OCI-LY3 (cell line): ENCODE measurements at regions not wholly inside any gene's neighbourhood (a gene's known extent, or its start where the extent isn't known, plus 50 kb on each side); places are given as distances from the start of the nearest gene placed in this dataset.
"Not testable (repeated sequence)": the region's sequence is repeated elsewhere in the genome, so short reads cannot be mapped to it uniquely, and the experiment has no call there.

Source experiments
- H2AFZ ChIP-seq: fragments of 200-600, 300-600 bp; shearing (Covaris generic); 2 replicates; pipeline ENCODE4 v1.6.0; 2014; ENCODE audit warnings: antibody characterized with exemption, low read depth, low read length
- H3K27ac ChIP-seq: fragments of 200-600, 300-600 bp; sonication (generic); 2 replicates; pipeline ENCODE4 v1.5.1; 2014; ENCODE audit warnings: mild to moderate bottlenecking, low read length, moderate library complexity, mixed read lengths
- H3K27me3 ChIP-seq: fragments of 200-600, 300-600 bp; sonication (generic); 2 replicates; pipeline ENCODE4 v1.6.1; 2014; ENCODE audit warnings: low read depth, low read length, mixed read lengths
- H3K36me3 ChIP-seq: fragments of 200-600, 300-600 bp; sonication (generic); replicated peaks from 2 replicates; pipeline ENCODE3; 2014; ENCODE audit warnings: low read depth, low read length, mixed read lengths
- H3K4me1 ChIP-seq: fragments of 300-600, 200-600 bp; sonication (generic); 2 replicates; pipeline ENCODE4 v1.6.1; 2014; ENCODE audit warnings: low read length, mixed read lengths
- H3K4me2 ChIP-seq: fragments of 200-600, 300-600 bp; sonication (generic); 2 replicates; pipeline ENCODE4 v1.6.1; 2014; ENCODE audit warnings: low read length, mixed read lengths
- H3K4me3 ChIP-seq: fragments of 300-600, 200-600 bp; sonication (generic); 2 replicates; pipeline ENCODE4 v1.5.1; 2014; ENCODE audit warnings: antibody characterized with exemption, mild to moderate bottlenecking, low read length, moderate library complexity
- H3K79me2 ChIP-seq: fragments of 300-600, 200-600 bp; shearing (Covaris generic); 2 replicates; pipeline ENCODE4 v1.6.1; 2014; ENCODE audit warnings: mild to moderate bottlenecking, low read length, mixed read lengths
- H3K9ac ChIP-seq: fragments of 300-600, 200-600 bp; shearing (Covaris generic); 2 replicates; pipeline ENCODE4 v1.6.0; 2014; ENCODE audit warnings: mild to moderate bottlenecking, low read length, moderate library complexity
- H3K9me3 ChIP-seq: fragments of 200-600, 300-600 bp; shearing (Covaris generic); 2 replicates; pipeline ENCODE4 v1.6.1; 2014; ENCODE audit warnings: low read length, mixed read lengths; ENCODE audit not compliant: insufficient read depth
- H4K20me1 ChIP-seq: fragments of 200-600, 300-600 bp; sonication (generic); 2 replicates; pipeline ENCODE4 v1.6.1; 2016; ENCODE audit warnings: low read length, mixed read lengths; ENCODE audit not compliant: insufficient read depth
- EZH2phosphoT487 ChIP-seq: fragments of 200-600 bp; shearing (Covaris generic); IDR thresholded peaks from 2 replicates; pipeline ENCODE4 v1.6.1; 2018; ENCODE audit warnings: antibody characterized with exemption, mixed run types, low read depth
- TF ChIP-seq, protein P1 (sequence below): fragments of 200-600, 300-600 bp; sonication (generic); IDR thresholded peaks from 2 replicates; pipeline ENCODE4 v1.5.1; 2014; ENCODE audit warnings: antibody characterized with exemption, low read length, low read depth

DNA sequence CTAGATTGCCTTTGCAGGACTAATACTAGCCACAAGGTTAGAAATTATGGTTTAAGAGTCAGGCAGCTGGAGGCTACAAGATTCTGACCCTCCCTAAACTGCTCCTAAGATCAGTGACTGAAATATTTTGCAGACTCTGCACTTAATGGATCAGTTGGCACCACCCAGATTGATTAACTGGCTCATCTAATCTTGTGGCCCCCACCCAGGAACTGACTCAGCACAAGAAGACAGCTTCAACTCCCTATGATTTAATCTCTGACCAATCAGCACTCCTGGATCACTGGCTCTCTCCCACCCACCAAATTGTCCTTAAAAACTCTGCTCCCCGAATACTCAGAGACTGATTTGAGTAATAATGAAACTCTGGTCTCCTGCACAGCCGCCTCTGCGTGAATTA is 145.4 kb upstream of the LCORL start:
- no peak overlapping the region for H3K9ac ChIP-seq
- H3K4me3 ChIP-seq: no peak overlapping the region
- H3K36me3 ChIP-seq: no peaks in the 10 kb centered on the region
- H3K27me3 ChIP-seq: no peaks in the 10 kb centered on the region
- no peaks in the 10 kb centered on the region for H3K79me2 ChIP-seq
- no peaks in the 10 kb centered on the region for H4K20me1 ChIP-seq
- H2AFZ ChIP-seq: no peak overlapping the region
- H3K4me2 ChIP-seq: no peak overlapping the region
- H3K9me3 ChIP-seq: no peaks in the 10 kb centered on the region
- H3K4me1 ChIP-seq: no peaks in the 10 kb centered on the region
- no peak overlapping the region for H3K27ac ChIP-seq
- no peak for TF ChIP-seq EZH2phosphoT487

DNA sequence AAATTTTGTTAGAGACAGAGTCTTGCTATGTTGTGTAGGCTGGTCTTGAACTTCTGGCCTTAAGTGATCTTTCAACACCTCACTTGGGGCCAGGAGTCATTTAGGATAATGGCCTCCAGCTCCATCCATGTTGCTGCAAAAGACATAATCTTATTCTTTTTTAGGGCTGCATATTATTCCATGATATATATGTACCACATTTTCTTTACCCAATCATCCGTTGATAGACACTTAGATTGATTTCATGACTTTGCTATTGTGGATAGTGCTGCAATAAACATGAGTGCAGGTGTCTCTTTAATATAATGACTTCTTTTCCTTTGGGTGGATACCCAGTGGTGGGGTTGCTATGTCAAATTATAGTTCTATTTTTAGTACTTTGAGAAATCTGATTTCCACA is 140.9 kb upstream of the LCORL start:
- H3K4me3 ChIP-seq: no peak overlapping the region
- no peak overlapping the region for H2AFZ ChIP-seq
- no peaks in the 10 kb centered on the region for H3K79me2 ChIP-seq
- H3K9me3 ChIP-seq: no peaks in the 10 kb centered on the region
- TF ChIP-seq, protein P1, sequence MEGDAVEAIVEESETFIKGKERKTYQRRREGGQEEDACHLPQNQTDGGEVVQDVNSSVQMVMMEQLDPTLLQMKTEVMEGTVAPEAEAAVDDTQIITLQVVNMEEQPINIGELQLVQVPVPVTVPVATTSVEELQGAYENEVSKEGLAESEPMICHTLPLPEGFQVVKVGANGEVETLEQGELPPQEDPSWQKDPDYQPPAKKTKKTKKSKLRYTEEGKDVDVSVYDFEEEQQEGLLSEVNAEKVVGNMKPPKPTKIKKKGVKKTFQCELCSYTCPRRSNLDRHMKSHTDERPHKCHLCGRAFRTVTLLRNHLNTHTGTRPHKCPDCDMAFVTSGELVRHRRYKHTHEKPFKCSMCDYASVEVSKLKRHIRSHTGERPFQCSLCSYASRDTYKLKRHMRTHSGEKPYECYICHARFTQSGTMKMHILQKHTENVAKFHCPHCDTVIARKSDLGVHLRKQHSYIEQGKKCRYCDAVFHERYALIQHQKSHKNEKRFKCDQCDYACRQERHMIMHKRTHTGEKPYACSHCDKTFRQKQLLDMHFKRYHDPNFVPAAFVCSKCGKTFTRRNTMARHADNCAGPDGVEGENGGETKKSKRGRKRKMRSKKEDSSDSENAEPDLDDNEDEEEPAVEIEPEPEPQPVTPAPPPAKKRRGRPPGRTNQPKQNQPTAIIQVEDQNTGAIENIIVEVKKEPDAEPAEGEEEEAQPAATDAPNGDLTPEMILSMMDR: no peak
- H3K4me1 ChIP-seq: no peaks in the 10 kb centered on the region
- H3K27me3 ChIP-seq: no peaks in the 10 kb centered on the region
- H3K9ac ChIP-seq: no peak overlapping the region
- H3K27ac ChIP-seq: no peak overlapping the region
- no peaks in the 10 kb centered on the region for H3K36me3 ChIP-seq
- H4K20me1 ChIP-seq: no peaks in the 10 kb centered on the region
- no peak overlapping the region for H3K4me2 ChIP-seq

DNA sequence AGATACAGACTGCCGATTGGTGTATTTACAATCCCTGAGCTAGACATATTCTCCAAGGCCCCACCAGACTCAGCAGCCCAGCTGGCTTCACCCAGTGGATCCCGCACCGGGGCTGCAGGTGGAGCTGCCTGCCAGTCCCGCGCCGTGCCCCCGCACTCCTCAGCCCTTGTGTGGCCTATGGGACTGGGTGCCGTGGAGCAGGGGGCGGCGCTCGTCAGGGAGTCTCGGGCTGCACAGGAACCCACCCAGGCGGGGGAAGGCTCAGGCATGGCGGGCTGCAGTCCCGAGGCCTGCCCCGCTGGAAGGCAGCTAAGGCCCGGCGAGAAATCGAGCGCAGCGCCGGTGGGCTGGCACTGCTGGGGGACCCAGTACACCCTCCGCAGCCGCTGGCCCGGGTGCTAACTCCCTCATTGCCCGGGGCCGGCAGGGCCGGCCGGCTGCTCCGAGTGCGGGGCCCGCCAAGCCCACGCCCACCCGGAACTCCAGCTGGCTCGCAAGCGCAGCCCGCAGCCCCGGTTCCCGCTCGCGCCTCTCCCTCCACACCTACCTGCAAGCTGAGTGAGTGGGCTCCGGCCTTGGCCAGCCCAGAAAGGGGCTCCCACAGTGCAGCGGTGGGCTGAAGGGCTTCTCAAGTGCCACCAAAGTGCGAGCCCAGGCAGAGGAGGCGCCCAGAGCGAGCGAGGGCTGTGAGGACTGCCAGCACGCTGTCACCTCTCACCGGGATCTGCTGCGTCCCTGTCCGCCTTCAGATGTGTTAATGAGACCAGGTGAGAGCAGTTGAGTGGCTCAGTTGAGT is 137.8 kb upstream of the LCORL start:
- not testable (repeated sequence) for H3K79me2 ChIP-seq, H2AFZ ChIP-seq

DNA sequence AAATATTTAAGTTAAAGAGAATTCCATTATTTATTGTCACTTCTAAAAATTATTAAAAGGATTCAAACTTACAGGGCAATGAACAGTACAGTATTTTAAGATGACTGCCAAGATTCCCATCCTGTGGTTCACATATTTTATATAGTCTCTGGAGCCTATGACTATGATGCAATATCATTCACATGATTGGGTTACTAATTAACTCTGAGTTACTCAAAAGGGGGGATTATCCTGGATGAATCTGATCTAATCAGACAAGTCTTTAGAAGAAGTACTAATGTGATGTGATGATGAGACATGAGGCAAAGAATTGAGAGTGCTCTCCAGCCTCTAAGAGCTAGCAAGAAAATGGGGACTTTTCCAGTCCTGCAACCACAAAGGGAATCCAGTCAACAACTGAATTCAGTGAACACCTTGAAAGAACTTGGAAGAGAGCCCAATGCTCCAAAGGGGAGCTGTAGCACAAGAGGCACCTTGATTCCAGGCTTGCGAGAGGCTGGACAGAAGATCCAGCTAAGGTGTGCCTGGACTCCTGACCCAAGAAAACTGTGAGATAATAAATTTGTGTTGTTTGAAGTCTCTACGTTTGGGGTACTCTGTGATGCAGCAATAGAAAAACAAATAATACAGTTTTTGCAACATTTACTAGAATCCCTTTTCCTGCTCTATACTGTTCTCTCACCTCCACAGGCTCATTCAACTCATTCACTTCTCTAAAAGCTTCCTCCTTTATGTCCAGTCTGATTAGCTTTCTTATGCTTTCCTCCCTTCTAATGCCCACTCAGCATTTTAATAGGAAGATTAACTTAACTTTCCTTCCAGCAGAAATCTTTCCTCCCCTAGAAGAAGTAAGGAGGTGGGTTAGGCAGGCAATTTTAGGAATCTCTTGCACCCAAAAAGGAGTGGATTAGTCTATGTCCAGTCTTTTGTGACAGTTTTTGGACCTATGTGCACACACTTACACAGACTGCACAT is 133.8 kb upstream of the LCORL start:
- Histone ChIP-seq H3K27ac (no peak overlapping the region), H3K9ac (no peak overlapping the region), H3K4me3 (no peak overlapping the region), H2AFZ (no peak overlapping the region), H3K79me2 (no peaks in the 10 kb centered on the region), H4K20me1 (no peaks in the 10 kb centered on the region), H3K4me2 (no peak overlapping the region), H3K4me1 (no peaks in the 10 kb centered on the region), H3K36me3 (no peaks in the 10 kb centered on the region), H3K27me3 (no peaks in the 10 kb centered on the region), H3K9me3 (no peaks in the 10 kb centered on the region)
- TF ChIP-seq, protein P1: no peak
- no peak for TF ChIP-seq EZH2phosphoT487

More for the DNA sequence above, 137.8 kb upstream of the LCORL start:
- H3K4me3 ChIP-seq, H3K9ac ChIP-seq, H3K4me2 ChIP-seq, H3K27me3 ChIP-seq, H3K36me3 ChIP-seq, H4K20me1 ChIP-seq, H3K4me1 ChIP-seq, H3K9me3 ChIP-seq, H3K27ac ChIP-seq: not testable (repeated sequence)
